ENCODE measurements at regions not wholly inside any gene's neighbourhood (a gene's known extent, or its start where the extent isn't known, plus 50 kb on each side); places are given as distances from the start of the nearest gene placed in this dataset.

DNA sequence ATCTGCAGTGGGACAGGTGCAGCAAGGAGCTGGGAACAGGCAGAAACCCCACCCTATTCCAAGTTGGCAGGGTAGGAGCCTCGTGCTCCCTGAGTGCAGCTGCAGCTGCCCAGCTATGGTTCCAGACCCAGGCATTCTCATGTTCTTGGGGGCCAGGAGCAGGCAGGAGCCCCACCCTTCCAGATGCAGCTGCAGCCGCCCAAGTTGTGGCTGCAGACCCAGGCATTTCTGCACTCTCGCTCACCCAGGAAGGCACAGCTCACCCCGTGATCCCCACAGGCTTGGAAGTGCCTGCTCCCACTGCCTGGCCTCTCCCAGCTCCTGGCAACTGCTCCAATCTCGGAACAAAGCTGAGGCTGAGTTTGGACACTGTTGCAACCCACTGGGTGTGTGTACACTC, 275.8 kb upstream of the ADRA1B start:
- no peaks in the 10 kb centered on the region for H3K79me2 ChIP-seq (ENCODE audit: insufficient read depth, low read length)
- no peak overlapping the region for H3K4me2 ChIP-seq (ENCODE audit: insufficient read depth, low read length)
- H3K4me3 ChIP-seq (ENCODE audit: insufficient read depth, low read length) = no peak overlapping the region
- no peak overlapping the region for H3K27ac ChIP-seq (ENCODE audit: low read depth, low read length)
- no peaks in the 10 kb centered on the region for H3K27me3 ChIP-seq (ENCODE audit: insufficient read depth, low read length)
- no peaks in the 10 kb centered on the region for H4K20me1 ChIP-seq (ENCODE audit: insufficient read depth, low read length)
- no peaks in the 10 kb centered on the region for H3K36me3 ChIP-seq (ENCODE audit: insufficient read depth, low read length)
- no peaks in the 10 kb centered on the region for H3K4me1 ChIP-seq (ENCODE audit: insufficient read depth, low read length)
- no peaks in the 10 kb centered on the region for H3K9me3 ChIP-seq (ENCODE audit: low read depth, low read length)
- TF ChIP-seq, protein P1, sequence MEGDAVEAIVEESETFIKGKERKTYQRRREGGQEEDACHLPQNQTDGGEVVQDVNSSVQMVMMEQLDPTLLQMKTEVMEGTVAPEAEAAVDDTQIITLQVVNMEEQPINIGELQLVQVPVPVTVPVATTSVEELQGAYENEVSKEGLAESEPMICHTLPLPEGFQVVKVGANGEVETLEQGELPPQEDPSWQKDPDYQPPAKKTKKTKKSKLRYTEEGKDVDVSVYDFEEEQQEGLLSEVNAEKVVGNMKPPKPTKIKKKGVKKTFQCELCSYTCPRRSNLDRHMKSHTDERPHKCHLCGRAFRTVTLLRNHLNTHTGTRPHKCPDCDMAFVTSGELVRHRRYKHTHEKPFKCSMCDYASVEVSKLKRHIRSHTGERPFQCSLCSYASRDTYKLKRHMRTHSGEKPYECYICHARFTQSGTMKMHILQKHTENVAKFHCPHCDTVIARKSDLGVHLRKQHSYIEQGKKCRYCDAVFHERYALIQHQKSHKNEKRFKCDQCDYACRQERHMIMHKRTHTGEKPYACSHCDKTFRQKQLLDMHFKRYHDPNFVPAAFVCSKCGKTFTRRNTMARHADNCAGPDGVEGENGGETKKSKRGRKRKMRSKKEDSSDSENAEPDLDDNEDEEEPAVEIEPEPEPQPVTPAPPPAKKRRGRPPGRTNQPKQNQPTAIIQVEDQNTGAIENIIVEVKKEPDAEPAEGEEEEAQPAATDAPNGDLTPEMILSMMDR (IDR thresholded peaks at IDR 0.05; ENCODE audit: extremely low read depth, low read depth, low read length) = no peak
- DNase-seq (ENCODE audit: insufficient read length, low spot score, missing footprints) = no peak
- no peak overlapping the region for H2AFZ ChIP-seq (ENCODE audit: low read length)

DNA sequence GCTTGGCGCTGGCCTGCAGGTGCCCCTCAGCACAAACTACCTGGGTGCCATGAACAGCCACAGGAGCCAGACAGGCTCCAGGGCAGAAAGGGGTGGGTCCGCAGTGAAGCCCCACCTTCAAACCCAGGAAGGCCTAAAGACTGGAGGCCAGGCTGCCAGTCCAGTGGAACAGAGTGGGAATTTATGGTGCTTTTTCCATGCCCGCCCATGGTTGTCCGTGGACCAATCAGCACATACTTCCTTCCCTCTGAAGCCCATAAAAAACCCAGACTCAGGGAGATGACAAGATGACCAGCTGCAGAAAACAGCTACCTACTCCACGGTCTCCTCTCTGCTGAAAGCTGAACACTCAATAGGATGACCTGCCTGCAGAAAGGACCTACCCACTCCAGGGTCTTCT, 275.4 kb upstream of the ADRA1B start:
- H3K4me1 ChIP-seq (ENCODE audit: insufficient read depth, low read length) = no peaks in the 10 kb centered on the region
- H3K27me3 ChIP-seq (ENCODE audit: insufficient read depth, low read length) = no peaks in the 10 kb centered on the region
- no peak for DNase-seq (ENCODE audit: insufficient read length, low spot score, missing footprints)
- no peak overlapping the region for H3K4me2 ChIP-seq (ENCODE audit: insufficient read depth, low read length)
- H3K4me3 ChIP-seq (ENCODE audit: insufficient read depth, low read length) = no peak overlapping the region
- H3K27ac ChIP-seq (ENCODE audit: low read depth, low read length) = no peak overlapping the region
- H3K79me2 ChIP-seq (ENCODE audit: insufficient read depth, low read length) = no peaks in the 10 kb centered on the region
- TF ChIP-seq, protein P1 (IDR thresholded peaks at IDR 0.05; ENCODE audit: extremely low read depth, low read depth, low read length) = no peak
- no peak overlapping the region for H2AFZ ChIP-seq (ENCODE audit: low read length)
- no peaks in the 10 kb centered on the region for H3K9me3 ChIP-seq (ENCODE audit: low read depth, low read length)
- H4K20me1 ChIP-seq (ENCODE audit: insufficient read depth, low read length) = no peaks in the 10 kb centered on the region
- no peaks in the 10 kb centered on the region for H3K36me3 ChIP-seq (ENCODE audit: insufficient read depth, low read length)

DNA sequence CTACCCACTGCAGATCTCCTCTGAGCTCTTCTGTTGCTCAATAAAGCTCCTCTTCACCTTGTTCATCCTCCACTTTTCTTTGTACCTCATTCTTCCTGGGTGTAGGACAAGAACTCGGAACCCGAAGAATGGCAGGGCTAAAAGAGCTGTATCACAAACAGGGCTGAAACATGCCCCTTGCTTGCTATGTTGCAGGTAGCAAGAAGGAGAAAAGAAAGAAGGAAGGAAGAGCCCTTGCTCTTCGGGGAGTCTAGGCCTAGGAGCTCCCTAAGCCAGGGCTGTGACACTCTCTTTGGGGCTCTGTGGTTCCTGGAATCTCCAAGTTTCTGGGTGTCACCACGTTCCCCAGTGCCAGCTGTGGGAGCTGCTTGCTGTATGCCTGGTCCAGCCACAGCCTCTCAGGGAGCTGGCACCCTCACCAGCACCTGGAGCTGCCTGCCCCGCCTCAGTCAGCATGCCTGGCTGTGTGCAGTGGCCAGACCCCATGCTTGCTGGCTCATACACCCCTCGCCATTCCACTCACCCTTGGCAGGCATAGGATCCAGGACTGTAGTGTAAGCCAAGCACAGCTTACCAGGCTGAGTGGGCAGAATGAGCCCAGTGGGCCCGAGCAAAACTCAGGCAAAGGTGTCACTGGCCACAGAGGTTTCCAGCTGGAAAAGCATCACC, 274.8 kb upstream of the ADRA1B start:
- Histone ChIP-seq H2AFZ (ENCODE audit: low read length) (no peak overlapping the region), H4K20me1 (ENCODE audit: insufficient read depth, low read length) (no peaks in the 10 kb centered on the region), H3K79me2 (ENCODE audit: insufficient read depth, low read length) (no peaks in the 10 kb centered on the region), H3K4me2 (ENCODE audit: insufficient read depth, low read length) (no peak overlapping the region), H3K27ac (ENCODE audit: low read depth, low read length) (no peak overlapping the region), H3K27me3 (ENCODE audit: insufficient read depth, low read length) (no peaks in the 10 kb centered on the region), H3K4me3 (ENCODE audit: insufficient read depth, low read length) (no peak overlapping the region), H3K4me1 (ENCODE audit: insufficient read depth, low read length) (no peaks in the 10 kb centered on the region), H3K9me3 (ENCODE audit: low read depth, low read length) (no peaks in the 10 kb centered on the region), H3K36me3 (ENCODE audit: insufficient read depth, low read length) (no peaks in the 10 kb centered on the region)
- DNase-seq (ENCODE audit: insufficient read length, low spot score, missing footprints) = no peak
- TF ChIP-seq, protein P1 (IDR thresholded peaks at IDR 0.05; ENCODE audit: extremely low read depth, low read depth, low read length) = no peak

DNA sequence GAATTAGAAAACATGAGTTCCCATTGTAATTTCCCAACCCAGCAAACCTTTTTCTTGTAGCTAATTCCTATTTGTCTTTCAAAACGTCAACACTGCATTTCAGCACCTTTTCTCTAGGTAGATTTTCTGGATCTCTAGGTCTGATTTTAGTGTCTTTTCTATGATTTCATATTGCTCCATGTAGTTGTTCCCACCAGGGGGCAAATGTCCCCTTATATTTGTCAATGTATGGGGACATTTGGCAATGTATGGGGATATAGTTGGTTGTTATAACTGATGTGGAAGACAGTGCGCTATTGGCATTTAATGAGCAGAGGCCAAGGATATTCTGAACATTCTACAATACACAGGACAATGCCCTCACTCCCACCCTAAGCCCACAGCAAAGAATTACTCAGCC, 273.9 kb upstream of the ADRA1B start:
- TF ChIP-seq, protein P1 (IDR thresholded peaks at IDR 0.05; ENCODE audit: extremely low read depth, low read depth, low read length) = no peak
- Histone ChIP-seq H3K27ac (ENCODE audit: low read depth, low read length) (no peak overlapping the region), H3K4me1 (ENCODE audit: insufficient read depth, low read length) (no peaks in the 10 kb centered on the region), H3K36me3 (ENCODE audit: insufficient read depth, low read length) (no peaks in the 10 kb centered on the region), H3K27me3 (ENCODE audit: insufficient read depth, low read length) (no peaks in the 10 kb centered on the region), H3K4me3 (ENCODE audit: insufficient read depth, low read length) (no peak overlapping the region), H3K9me3 (ENCODE audit: low read depth, low read length) (no peaks in the 10 kb centered on the region), H3K79me2 (ENCODE audit: insufficient read depth, low read length) (no peaks in the 10 kb centered on the region), H3K4me2 (ENCODE audit: insufficient read depth, low read length) (no peak overlapping the region), H4K20me1 (ENCODE audit: insufficient read depth, low read length) (no peaks in the 10 kb centered on the region), H2AFZ (ENCODE audit: low read length) (no peak overlapping the region)
- no peak for DNase-seq (ENCODE audit: insufficient read length, low spot score, missing footprints)

Data from osteoblast (primary cell).